GM13976 (cell line): ENCODE measurements at regions not wholly inside any gene's neighbourhood (a gene's known extent, or its start where the extent isn't known, plus 50 kb on each side); places are given as distances from the start of the nearest gene placed in this dataset.

Experiments used
- DNase-seq: peaks from one replicate; pipeline ENCODE4 v3.0.0; 2012; ENCODE audit warnings: low spot score
- in situ Hi-C: fragments of 300-500 bp; cut with MboI; formaldehyde crosslinking; loops from one replicate; pipeline ENCODE4 v1.12.0; 2022; ENCODE audit warnings: low sequenced_read_pairs, mixed read lengths, inconsistent platforms; ENCODE audit not compliant: unreplicated experiment
- TF ChIP-seq, protein P1 (sequence below): IDR thresholded peaks from 2 replicates; pipeline ENCODE4 v1.5.1; 2012; ENCODE audit warnings: borderline replicate concordance, mild to moderate bottlenecking; ENCODE audit not compliant: insufficient read depth; ENCODE audit errors: extremely low read depth, missing control alignments, control extremely low read depth

DNA sequence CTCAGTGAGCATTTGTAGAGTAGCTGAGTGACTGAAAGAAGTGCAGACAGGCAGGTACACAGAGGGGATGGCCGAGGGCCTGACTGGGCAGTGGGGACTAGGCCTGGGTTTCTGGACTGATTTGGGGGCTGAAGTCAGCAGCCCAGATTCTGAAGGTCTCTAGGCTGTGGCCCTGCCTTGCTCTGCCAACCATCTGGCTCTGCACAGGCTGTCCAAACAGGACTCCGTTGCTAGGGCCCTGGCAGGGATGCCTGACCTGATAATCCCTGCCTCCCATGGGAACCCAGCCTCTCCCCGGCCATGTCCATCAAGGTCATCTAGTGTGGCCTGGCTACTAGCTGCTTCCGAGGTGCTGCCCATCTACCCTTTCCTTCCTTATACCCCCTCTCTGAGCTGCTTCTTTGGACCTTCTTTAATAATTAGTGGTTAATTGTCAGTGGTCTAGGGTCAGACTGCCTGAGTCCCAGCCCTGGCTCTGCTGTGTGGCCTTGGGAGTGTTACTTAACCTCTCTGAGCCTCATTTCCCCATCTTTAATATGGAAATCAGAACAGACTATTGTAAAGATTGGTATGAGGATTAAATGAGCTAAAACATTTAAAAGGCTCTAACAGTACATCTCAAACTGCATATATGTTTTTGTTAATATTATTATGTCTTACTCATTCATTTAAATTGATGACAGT is 137.9 kb downstream of the VEGFA start:
- TF ChIP-seq, protein P1, sequence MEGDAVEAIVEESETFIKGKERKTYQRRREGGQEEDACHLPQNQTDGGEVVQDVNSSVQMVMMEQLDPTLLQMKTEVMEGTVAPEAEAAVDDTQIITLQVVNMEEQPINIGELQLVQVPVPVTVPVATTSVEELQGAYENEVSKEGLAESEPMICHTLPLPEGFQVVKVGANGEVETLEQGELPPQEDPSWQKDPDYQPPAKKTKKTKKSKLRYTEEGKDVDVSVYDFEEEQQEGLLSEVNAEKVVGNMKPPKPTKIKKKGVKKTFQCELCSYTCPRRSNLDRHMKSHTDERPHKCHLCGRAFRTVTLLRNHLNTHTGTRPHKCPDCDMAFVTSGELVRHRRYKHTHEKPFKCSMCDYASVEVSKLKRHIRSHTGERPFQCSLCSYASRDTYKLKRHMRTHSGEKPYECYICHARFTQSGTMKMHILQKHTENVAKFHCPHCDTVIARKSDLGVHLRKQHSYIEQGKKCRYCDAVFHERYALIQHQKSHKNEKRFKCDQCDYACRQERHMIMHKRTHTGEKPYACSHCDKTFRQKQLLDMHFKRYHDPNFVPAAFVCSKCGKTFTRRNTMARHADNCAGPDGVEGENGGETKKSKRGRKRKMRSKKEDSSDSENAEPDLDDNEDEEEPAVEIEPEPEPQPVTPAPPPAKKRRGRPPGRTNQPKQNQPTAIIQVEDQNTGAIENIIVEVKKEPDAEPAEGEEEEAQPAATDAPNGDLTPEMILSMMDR = no peak
- in situ Hi-C loops = no loop called here
- DNase-seq = no peak

DNA sequence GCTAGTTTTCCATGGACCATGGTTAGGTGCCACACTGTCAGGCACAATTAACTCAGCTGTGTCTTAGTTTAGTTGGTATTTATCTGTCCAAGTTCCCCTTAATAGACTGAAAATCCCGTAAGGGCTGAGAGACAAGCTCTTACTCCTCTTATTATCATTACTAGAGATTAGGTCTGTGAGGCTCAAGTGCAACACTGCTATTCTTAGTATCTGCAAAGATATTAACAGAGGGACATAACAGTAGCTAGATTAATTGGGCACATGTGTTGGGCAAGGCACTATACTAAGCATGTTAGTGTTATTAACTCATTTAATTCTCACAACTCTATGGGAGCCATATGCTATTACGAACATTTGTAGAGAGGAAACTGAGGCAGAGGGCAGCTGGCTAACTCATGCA is 137.3 kb downstream of the VEGFA start:
- in situ Hi-C loops = no loop called here

DNA sequence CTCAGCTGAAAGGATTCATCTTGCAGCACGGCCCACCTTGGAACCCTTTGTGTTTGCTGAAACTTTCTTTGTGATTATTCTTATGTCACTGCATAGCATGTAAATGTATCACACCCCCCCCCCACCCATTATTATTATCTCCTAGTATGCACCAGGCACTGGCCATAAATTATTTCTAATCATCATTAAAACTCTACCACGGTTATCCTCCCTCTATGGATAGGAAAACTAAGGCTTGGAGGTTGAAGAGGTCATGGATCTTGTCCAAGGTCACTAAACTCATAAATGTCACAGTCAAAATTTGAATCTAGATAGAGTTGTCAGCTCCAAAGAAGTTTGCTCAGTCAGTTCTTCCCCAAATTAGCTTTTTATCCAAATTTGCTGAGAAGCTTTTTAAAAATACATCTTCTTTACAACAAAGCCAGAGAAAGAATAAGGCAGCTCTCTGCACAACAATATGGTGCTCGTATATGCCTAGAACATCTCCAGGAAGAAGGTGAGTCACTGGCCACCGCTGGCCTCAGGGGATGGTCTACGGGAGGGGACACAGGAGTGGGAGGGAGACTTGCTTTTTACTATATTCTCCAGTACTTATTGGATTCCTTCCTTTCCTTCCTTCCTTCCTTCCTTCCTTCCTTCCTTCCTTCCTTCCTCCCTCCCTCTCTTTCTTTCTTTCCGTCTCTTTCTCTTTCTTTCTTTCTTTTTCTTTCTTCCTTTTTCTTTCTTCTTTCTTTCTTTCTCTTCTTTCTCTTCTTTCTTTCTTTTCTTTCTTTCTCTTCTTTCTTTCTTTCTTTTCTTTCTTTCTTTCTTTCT is 134.5 kb downstream of the VEGFA start:
- DNase-seq = no peak
- TF ChIP-seq, protein P1 = no peak
- in situ Hi-C loops = no loop called here

More for the DNA sequence above, 137.3 kb downstream of the VEGFA start:
- TF ChIP-seq, protein P1 = no peak
- no peak for DNase-seq

DNA sequence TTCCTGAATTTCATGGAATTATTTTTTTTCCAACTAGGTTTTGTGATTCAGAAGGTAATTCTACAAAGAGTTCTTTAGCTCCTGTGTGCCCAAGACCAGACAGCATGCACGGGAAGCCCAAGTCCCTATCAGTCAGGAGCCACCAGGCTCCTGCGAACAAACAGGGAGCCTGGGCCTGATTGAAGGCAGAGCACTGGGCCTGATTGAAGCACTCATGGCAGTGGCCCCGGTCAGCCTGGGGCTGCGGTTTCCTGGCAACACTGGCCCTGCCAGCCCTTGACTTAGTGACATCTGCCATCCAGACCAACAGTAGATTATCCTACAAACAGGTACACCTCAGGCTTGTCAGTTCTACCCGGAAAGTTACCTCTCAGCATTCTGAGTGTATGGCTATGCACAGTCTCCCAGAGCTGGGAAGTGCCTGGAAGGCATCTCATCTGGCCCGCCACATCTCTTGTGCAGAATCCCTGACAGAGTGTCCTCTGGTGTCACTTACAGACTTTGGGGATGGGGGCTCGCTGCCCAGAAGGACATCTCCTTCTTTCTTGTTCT is 133.8 kb downstream of the VEGFA start:
- in situ Hi-C loops = no loop called here
- no peak for DNase-seq
- TF ChIP-seq, protein P1 = no peak

DNA sequence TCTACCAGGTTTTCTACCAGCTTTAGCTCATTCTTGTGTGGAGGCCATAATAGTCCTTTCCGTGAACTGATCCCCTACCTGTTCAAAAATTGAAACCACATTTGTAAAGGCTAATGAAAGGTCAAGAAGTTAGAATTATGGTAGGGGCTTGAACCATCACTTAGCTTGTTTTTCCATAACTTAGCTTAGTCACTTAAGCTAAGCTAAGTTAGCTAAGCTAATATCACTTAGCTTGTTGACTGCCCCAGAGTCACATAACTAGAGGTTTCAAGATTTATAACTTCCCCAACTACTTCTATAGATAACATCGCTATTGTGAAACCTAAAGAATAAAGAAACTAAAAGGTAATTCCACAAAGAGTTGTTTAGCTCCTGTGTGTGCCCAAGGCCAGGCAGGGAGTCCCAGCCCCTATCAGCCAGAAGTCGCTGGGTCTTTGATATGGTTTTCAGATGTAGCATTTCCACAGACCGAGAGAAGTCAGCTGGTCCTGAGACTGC is 131.8 kb downstream of the VEGFA start:
- TF ChIP-seq, protein P1 = no peak
- DNase-seq = no peak
- in situ Hi-C loops = no loop called here

DNA sequence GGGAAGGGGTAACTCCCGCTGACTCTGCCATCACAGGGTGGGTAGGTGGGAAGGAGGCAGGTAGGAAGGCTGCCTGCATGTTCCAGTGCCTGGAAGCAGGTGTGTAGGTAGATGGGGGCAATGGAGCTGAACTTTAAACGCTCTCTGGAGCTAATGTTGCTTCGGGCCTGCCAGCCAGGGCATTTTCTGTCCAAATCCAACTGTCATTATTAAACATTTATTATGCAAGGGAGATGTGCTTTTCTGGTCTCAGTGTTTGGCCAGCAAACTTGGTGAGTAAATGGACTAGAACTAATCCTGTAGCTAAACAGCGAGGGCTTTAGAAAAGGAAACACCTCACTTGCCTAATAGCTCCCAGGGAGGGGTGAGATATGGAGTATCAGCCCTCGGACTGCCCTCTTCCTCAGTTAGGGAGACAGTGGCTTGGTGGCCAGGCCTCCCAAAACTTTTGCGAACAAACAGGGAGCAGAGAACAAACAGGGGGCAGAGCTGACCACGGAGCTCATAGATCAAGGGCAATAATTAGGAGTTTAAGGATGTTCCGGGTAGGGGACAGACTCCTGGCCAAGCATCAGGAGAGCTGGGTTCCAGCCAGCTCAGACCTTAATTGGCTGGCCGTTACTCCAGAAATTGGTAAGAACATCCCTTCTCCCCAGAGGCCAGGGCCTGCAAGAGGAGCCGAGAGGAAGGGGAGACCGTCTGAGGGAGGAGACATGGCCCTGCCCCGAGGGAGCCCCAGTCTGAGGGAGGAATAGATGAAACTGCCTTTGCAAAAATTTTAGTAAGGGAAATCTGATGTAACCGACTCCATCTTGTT is 131.1 kb downstream of the VEGFA start:
- TF ChIP-seq, protein P1 = no peak
- DNase-seq = no peak
- in situ Hi-C loops = no loop called here
